ENCODE measurements at regions not wholly inside any gene's neighbourhood (a gene's known extent, or its start where the extent isn't known, plus 50 kb on each side); places are given as distances from the start of the nearest gene placed in this dataset.

- DNase-seq (ENCODE audit: low read depth in 4 of 4, low spot score in 3 of 4): no peak
Measured at GRCh38 chr9:91150998-91151717, 210.6 kb downstream of the AUH start.

- DNase-seq (ENCODE audit: low read depth in 4 of 4, low spot score in 3 of 4): no peak
Measured at GRCh38 chr9:91151718-91152095, 210.0 kb downstream of the AUH start.

- DNase-seq (ENCODE audit: low read depth in 4 of 4, low spot score in 3 of 4): no peak
Measured at GRCh38 chr9:91154686-91155085, 207.0 kb downstream of the AUH start.

- no peak for DNase-seq (ENCODE audit: low read depth in 4 of 4, low spot score in 3 of 4)
Measured at GRCh38 chr9:91155181-91155580, 206.5 kb downstream of the AUH start.

GRCh38 chr9:91155746-91156376, 205.9 kb downstream of the AUH start:
- DNase-seq (ENCODE audit: low read depth in 4 of 4, low spot score in 3 of 4): no peak

- DNase-seq (ENCODE audit: low read depth in 4 of 4, low spot score in 3 of 4): no peak
Measured at GRCh38 chr9:91156451-91157234, 205.1 kb downstream of the AUH start.

GRCh38 chr9:91157883-91158282, 203.8 kb downstream of the AUH start:
- no peak for DNase-seq (ENCODE audit: low read depth in 4 of 4, low spot score in 3 of 4)

- DNase-seq (ENCODE audit: low read depth in 4 of 4, low spot score in 3 of 4): no peak
Measured at GRCh38 chr9:91158286-91158685, 203.4 kb downstream of the AUH start.

- DNase-seq (ENCODE audit: low read depth in 4 of 4, low spot score in 3 of 4): no peak
Measured at GRCh38 chr9:91158946-91159345, 202.8 kb downstream of the AUH start.

- no peak for DNase-seq (ENCODE audit: low read depth in 4 of 4, low spot score in 3 of 4)
Measured at GRCh38 chr9:91159664-91160121, 202.0 kb downstream of the AUH start.

- DNase-seq (ENCODE audit: low read depth in 4 of 4, low spot score in 3 of 4): no peak
Measured at GRCh38 chr9:91160181-91160580, 201.5 kb downstream of the AUH start.

- no peak for DNase-seq (ENCODE audit: low read depth in 4 of 4, low spot score in 3 of 4)
Measured at GRCh38 chr9:91160599-91161464, 200.9 kb downstream of the AUH start.

- no peak for DNase-seq (ENCODE audit: low read depth in 4 of 4, low spot score in 3 of 4)
Measured at GRCh38 chr9:91161465-91162300, 200.0 kb downstream of the AUH start.

- DNase-seq (ENCODE audit: low read depth in 4 of 4, low spot score in 3 of 4): no peak
Measured at GRCh38 chr9:91162311-91162710, 199.4 kb downstream of the AUH start.

- no peak for DNase-seq (ENCODE audit: low read depth in 4 of 4, low spot score in 3 of 4)
Measured at GRCh38 chr9:91162784-91163443, 198.8 kb downstream of the AUH start.

GRCh38 chr9:91163444-91163772, 198.3 kb downstream of the AUH start:
- no peak for DNase-seq (ENCODE audit: low read depth in 4 of 4, low spot score in 3 of 4)

GRCh38 chr9:91163773-91164471, 197.8 kb downstream of the AUH start:
- DNase-seq (ENCODE audit: low read depth in 4 of 4, low spot score in 3 of 4): no peak

Measured in left renal pelvis (tissue), 4 donors.